T-helper 1 cell treated with Interleukin-12 subunit alpha and Interleukin-12 subunit beta and Interleukin-4 antibody, amounts not matched to agents 30 ng/mL and 1 ng/mL, for 36 hours (primary cell): ENCODE measurements at regions not wholly inside any gene's neighbourhood (a gene's known extent, or its start where the extent isn't known, plus 50 kb on each side); places are given as distances from the start of the nearest gene placed in this dataset.

Experiments
- intact Hi-C: fragments of 100-400 bp; cut with micrococcal nuclease; formaldehyde crosslinking; loops from one replicate; pipeline ENCODE4 v1.15.1; 2024

- intact Hi-C loops: no loop called here
Measured at GRCh38 chr12:97923546-97923945, 460.9 kb downstream of the RMST start.

DNA sequence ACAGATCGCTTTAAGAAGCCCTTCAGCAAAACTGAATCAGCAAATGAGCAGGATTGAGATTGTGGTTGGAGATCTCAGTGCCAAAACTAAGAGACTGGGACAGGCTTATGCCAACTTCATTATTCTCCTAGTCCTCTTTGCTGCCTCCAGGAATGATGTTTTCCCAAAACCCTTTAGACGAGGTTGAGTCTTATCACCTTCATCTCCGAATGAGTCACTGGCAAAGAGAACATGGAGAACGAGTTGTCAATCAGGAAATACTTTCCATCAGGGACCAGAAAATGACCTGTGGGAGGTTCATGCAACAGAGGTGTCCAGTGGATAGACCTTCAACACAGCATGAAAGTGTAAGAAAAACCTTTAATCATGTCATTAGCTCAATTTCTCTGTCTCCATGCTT lies 461.5 kb downstream of the RMST start:
- intact Hi-C loops: no loop called here

DNA sequence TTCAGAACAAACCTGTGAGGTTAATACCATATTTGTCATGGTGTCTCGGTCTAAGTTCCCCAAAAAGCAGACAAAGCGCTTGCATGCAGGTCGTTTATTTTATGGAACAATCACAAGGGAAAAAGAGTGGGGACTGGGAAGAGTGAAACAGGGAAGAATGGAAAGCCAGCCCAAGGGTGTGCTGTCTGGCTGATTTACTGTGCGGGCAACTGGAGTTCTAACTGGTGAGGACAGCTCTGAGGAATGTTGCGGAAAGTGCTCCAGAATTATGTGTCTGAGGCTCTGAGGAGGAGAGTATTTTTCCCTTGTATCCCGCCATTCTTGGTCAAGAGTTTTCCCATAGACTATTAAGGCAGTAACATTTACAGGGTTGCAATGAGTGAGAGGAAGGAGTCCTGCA lies 465.4 kb downstream of the RMST start:
- intact Hi-C loops: no loop called here

- intact Hi-C loops: no loop called here
Measured at GRCh38 chr12:97936165-97936564, 473.6 kb downstream of the RMST start.

DNA sequence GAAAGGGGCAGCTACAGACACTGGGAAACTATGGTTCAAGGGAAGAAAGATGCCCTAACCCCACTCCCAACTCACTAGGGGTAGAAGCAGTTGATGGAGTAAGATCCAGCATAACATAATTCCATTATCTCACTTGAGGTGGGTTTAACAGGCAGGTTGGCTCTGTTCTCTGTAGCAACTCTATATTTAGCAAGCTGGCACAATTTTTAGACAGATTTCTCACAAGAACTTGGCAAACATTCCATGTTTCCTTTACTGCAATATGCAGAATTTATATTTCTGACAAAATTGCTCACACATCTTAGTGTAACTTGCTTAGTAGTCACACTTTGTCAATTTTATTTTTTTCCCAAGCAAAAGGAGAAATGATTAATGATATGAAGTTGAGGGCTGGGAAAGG lies 475.4 kb downstream of the RMST start:
- intact Hi-C loops: no loop called here

DNA sequence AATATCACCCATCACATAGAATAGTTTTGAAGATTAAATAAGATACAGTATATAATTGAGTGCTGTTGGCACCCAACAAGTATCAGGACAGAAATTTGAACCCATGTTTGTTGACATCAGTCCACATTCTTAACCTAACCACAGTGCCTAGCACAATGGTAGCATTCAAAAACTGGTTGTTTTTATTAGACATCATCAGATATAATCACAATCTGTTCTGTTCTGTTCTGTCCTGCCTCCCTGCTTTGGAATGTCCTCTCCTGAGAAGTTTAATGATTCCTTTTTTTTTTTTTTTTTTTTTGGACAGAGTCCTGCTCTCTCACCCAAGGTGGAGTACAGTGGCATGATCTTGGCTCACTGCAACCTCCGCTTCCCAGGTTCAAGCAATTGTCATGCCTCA lies 476.6 kb downstream of the RMST start:
- intact Hi-C loops: no loop called here

DNA sequence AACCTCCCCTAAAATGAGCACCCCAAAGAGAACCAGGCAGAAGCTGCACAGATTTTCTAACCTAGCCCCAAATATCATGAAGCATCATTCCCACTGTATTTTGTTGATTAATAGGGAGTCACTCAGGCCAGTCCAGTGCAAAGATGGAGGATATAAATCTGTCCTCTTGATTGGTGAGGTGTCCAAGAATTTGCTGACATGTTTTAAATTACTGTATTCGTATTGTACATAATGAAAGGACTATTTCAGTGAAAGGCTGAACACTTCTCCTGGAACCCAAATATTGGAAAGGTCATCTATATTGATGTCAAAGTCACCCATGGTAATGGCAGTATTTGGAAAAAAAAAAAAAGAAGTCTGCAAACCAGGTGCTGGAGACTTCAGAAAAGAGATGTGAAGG lies 477.5 kb downstream of the RMST start:
- intact Hi-C loops: no loop called here

DNA sequence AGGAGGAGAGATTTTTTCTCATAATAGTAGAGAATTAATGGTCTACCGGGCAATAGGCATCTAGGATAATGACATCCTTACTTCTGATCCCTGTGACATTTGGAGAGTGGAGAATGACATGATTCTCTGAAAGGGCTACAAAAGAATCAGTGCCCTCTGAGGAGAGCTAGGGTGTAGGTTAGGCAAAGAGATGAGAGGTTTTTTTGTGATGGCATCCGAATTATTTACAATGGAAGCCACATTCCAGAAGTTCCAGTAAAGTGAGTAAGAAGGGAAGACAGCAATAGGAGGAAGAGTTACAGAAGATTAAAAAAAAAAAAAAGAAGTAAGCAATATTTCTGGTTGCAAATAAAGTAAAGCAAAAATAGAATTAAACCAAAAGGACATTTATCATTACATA lies 478.0 kb downstream of the RMST start:
- intact Hi-C loops: no loop called here

- intact Hi-C loops: no loop called here
Measured at GRCh38 chr12:97941686-97942354, 479.2 kb downstream of the RMST start.

DNA sequence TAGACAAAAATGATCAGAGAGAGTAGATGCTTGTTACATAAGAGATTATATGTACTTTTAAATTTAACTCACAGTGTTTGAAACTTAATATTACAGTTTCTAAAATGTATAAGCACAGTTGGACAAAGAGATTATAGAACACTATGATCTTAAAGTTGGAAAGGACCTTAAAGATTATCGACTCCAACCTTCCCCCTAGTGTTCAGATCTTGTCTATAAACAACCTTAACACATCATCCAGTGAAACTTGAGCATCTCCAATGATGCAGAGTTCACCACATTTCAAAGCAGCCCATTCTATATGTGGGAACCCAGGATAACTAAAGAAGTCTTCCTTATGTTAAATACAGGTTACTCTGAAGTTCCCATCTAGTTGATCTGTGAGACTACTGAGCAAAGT lies 480.8 kb downstream of the RMST start:
- intact Hi-C loops: no loop called here

GRCh38 chr12:97944576-97944975 lies 482.0 kb downstream of the RMST start:
- intact Hi-C loops: no loop called here

- intact Hi-C loops: no loop called here
Measured at GRCh38 chr12:97946701-97947100, 484.1 kb downstream of the RMST start.

- intact Hi-C loops: no loop called here
Measured at GRCh38 chr12:97948591-97948990, 486.0 kb downstream of the RMST start.

DNA sequence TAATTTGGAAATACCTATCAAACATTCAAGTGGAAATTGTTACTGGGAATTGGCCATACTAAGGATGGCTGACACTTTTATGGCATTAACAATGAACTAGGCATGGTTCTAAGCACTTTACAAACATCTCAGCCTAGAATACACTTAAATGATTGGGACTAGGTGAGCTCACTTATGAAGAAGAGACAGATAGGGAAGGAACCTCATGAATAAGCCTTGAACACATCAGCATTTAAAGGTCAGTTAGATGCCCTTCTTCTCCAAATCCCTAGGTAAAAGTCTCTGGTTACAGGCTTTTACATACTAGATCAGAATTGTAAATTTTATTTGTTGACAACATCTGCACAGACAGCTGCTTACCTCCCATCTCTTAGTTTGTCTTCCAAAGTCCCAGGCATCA lies 488.6 kb downstream of the RMST start:
- intact Hi-C loops: no loop called here

GRCh38 chr12:97951717-97952116 lies 489.1 kb downstream of the RMST start:
- intact Hi-C loops: no loop called here

- intact Hi-C loops: no loop called here
Measured at GRCh38 chr12:97957109-97957508, 494.5 kb downstream of the RMST start.

DNA sequence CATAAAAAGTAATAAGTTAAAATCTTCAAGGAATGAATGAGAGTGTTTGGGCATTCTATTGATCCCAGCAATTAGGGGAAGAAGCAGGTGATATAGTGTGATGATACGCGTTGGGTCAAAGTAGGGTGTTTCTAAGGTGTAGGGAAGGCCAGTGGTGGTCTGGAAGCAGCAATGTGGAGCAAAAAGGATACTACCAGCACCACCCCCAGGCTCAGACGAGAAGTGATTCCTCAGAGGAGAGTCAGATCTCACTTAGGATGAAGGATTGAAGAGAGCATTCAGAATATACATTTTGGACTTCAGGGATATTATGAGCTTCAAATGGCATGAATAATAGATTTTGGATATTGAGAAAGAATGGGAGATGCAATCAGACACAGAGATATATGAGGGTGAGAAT lies 497.6 kb downstream of the RMST start:
- intact Hi-C loops: loop anchor here (2.0 kb wide), 1 partner anchor 413 kb away; no protein-coding TSS in a partner anchor

DNA sequence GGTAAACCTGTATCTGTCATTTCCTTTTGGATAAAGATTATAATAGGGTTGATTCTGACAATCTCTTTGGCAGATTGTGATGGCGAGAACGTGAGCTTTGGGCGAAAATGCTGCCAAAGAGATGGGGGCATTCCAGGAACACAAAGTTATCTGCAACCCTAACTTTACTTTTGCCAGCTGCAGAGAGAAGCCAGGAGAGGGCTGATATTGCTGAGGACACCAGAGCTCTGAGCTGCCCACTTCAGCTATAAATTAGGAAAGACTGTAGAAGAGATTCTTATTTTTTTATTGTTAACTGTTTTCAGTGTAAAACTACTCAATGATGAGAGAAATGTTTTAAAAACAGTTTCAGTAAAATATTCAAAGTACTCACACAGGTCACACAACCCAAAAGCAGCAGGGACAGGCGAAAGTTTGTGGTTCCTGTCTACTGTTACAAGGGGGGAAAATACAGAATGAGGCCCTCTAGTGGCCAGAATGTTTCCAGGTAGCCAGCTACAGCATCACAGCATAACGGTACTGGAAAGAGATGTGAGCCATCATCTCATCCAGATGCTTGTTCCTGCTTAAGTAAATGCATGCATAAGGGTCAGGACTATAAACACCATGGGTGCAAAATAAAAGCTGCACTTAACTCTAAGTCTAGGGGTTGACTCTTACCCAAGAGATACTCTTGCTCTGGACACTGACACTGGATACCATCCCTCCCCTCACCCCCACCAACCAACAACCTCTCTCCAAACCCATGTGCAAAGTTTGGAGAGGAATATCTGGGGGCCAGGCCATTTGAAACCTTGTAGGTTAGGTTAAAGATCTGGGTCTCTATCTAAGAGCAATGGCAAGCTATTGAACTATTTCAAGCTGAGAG lies 498.4 kb downstream of the RMST start:
- intact Hi-C loops: loop anchor here (1.0 to 2.0 kb wide), 3 partner anchors 412 to 1383 kb away; no protein-coding TSS in a partner anchor

DNA sequence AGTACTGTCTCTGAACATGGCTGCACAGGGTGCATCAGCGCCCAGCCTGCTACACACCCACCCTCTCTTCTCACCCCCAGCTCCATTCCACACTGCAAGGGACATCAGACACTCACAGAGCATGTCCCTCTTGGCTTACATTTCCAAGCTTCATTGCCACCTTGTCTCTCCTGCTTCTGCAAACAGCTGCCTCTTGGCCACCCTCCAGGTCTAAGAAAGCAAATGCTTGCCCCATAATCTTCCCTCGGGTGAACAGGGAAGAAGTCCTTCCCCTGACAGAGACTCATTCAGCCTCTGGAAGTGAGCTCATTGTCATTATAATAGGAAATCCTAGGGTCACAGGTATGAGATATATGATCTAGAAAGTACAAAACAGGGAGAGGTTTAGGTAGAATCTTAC lies 505.2 kb downstream of the RMST start:
- intact Hi-C loops: no loop called here

- intact Hi-C loops: no loop called here
Measured at GRCh38 chr12:97968641-97969197, 506.1 kb downstream of the RMST start.

GRCh38 chr12:97977870-97978405 lies 515.3 kb downstream of the RMST start:
- intact Hi-C loops: no loop called here

DNA sequence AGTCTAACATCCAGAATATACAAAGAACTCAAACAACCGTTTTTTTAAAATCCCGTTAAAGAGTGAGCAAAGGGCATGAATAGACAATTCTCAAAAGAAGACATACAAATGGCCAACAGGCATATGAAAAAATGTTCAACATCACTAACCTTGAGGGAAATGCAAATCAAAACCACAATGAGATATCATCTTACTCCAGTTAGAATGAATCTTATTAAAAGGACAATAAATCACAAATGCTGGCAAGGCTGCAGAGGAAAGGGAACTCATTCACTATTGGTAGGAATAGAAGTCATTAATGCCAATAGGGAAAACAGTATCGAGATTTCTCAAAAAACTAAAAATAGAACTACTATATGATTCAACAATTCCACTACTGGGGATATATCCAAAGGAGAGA lies 520.1 kb downstream of the RMST start:
- intact Hi-C loops: no loop called here
